HCT116 (cell line): ENCODE measurements at regions not wholly inside any gene's neighbourhood (a gene's known extent, or its start where the extent isn't known, plus 50 kb on each side); places are given as distances from the start of the nearest gene placed in this dataset.

Source experiments
- ATAC-seq: fragments of 200-7000 bp; cut with Tn5 transposase; 2 replicates; pipeline ENCODE4 v1.9.1; 2020; ENCODE audit warnings: mild to moderate bottlenecking, moderate library complexity
- BruUV-seq: library from RNA; stranded (reverse); fragments of 400-500 nt; replicated peaks from 2 replicates; lab custom pipeline; 2021; lab: Mats Ljungman, UMichigan
- CTCF ChIA-PET: fragments of 300-600 bp; sonication (Branson Sonifier 250); formaldehyde crosslinking; loops from one replicate; lab custom pipeline; 2021; ENCODE audit warnings: antibody characterized with exemption; lab: Charles Lee
- POLR2A ChIA-PET: fragments of 300-600, 350-600 bp; sonication (Branson Sonifier 250); formaldehyde crosslinking; loops from one replicate; lab custom pipeline; 2021; ENCODE audit warnings: antibody characterized with exemption; lab: Charles Lee
- RAD21 ChIA-PET, 2 experiments: fragments of 300-600 bp; sonication (Branson Sonifier 250); formaldehyde crosslinking; loops; one replicate each; lab custom pipeline; 2023; ENCODE audit warnings: low total read pairs in 2 of 2; ENCODE audit not compliant: uncharacterized antibody in 2 of 2, unreplicated experiment in 2 of 2, low non-redundant PET in 1 of 2; lab: Charles Lee
- DNase-seq: peaks from one replicate; pipeline ENCODE4 v3.0.0-alpha.2; 2010; ENCODE audit warnings: low read depth, low spot score
- H2AFZ ChIP-seq: fragments of 200-600 bp; shearing (Covaris generic), sonication (generic); 2 replicates; pipeline ENCODE4 v1.6.1; 2017; ENCODE audit warnings: low read depth, mixed run types, mixed read lengths, antibody characterized with exemption, low read length; ENCODE audit not compliant: poor library complexity, severe bottlenecking
- H3K27ac ChIP-seq: 2 replicates; pipeline ENCODE4 v1.5.1; 2012; ENCODE audit warnings: low read depth, low read length
- H3K27me3 ChIP-seq: fragments of 200-600 bp; sonication (generic); 2 replicates; pipeline ENCODE4 v1.6.1; 2016; ENCODE audit warnings: mixed run types, low read length, mixed read lengths; ENCODE audit not compliant: insufficient read depth
- H3K36me3 ChIP-seq, 2 experiments: fragments of 200-500 bp in 1 of 2; fragments of 200-600 bp in 1 of 2; sonication (Bioruptor generic) in 1 of 2; sonication (generic) in 1 of 2; 2 replicates each; pipeline versions ENCODE4 v1.5.1 to v1.6.1; 2014 to 2016; ENCODE audit warnings: low read length in 2 of 2, inconsistent platforms in 1 of 2, mixed read lengths in 1 of 2, mixed run types in 1 of 2; ENCODE audit not compliant: insufficient read depth in 2 of 2, control insufficient read depth in 1 of 2
- H3K4me1 ChIP-seq, 2 experiments: fragments of 200-600 bp in 1 of 2; sonication (generic) in 1 of 2; 2 replicates each; pipeline versions ENCODE4 v1.5.1 to v1.6.1; 2012 to 2017; ENCODE audit warnings: low read length in 2 of 2, inconsistent platforms in 1 of 2, mild to moderate bottlenecking in 1 of 2, mixed read lengths in 1 of 2, mixed run types in 1 of 2, moderate library complexity in 1 of 2; ENCODE audit not compliant: insufficient read depth in 2 of 2, control insufficient read depth in 1 of 2
- H3K4me2 ChIP-seq: fragments of 200-600 bp; sonication (generic); 2 replicates; pipeline ENCODE4 v1.6.1; 2017; ENCODE audit warnings: mixed run types, low read length, mixed read lengths
- H3K4me3 ChIP-seq, 2 experiments: fragments of 200-600 bp in 1 of 2; sonication (generic) in 1 of 2; replicated peaks in 1 of 2; 2 replicates each; pipeline ENCODE4 v1.5.1; 2011 to 2016; ENCODE audit warnings: low read length in 2 of 2, control low read depth in 1 of 2, low read depth in 1 of 2, mild to moderate bottlenecking in 1 of 2, mixed read lengths in 1 of 2, mixed run types in 1 of 2
- H3K79me2 ChIP-seq: fragments of 200-600 bp; sonication (generic); 2 replicates; pipeline ENCODE4 v1.6.1; 2017; ENCODE audit warnings: mild to moderate bottlenecking, mixed run types, low read length, moderate library complexity, mixed read lengths; ENCODE audit not compliant: insufficient read depth
- H3K9ac ChIP-seq: fragments of 200-600 bp; sonication (generic); 2 replicates; pipeline ENCODE4 v1.6.1; 2016; ENCODE audit warnings: low read length, mixed read lengths
- H3K9me2 ChIP-seq: fragments of 200-600 bp; sonication (generic), shearing (Covaris generic); 2 replicates; pipeline ENCODE4 v1.6.1; 2017; ENCODE audit warnings: mixed run types, mild to moderate bottlenecking, moderate library complexity; ENCODE audit not compliant: insufficient read depth
- H3K9me3 ChIP-seq, 2 experiments: fragments of 200-500 bp in 1 of 2; fragments of 200-600 bp in 1 of 2; sonication (Bioruptor generic) in 1 of 2; sonication (generic) in 1 of 2; 2 replicates each; pipeline ENCODE4 v1.6.1; 2014 to 2017; ENCODE audit warnings: low read length in 2 of 2, mixed read lengths in 2 of 2, inconsistent platforms in 1 of 2, low read depth in 1 of 2, mild to moderate bottlenecking in 1 of 2, mixed run types in 1 of 2, moderate library complexity in 1 of 2; ENCODE audit not compliant: control insufficient read depth in 1 of 2, insufficient read depth in 1 of 2
- H4K20me1 ChIP-seq: fragments of 200-600 bp; sonication (generic), shearing (Covaris generic); 2 replicates; pipeline ENCODE4 v1.6.1; 2017; ENCODE audit warnings: mixed run types, mild to moderate bottlenecking, moderate library complexity; ENCODE audit not compliant: insufficient read depth
- CBX3 ChIP-seq: IDR thresholded peaks from 2 replicates; pipeline ENCODE4 v1.6.1; 2012; ENCODE audit warnings: low read depth
- EGR1 ChIP-seq: IDR thresholded peaks from 2 replicates; pipeline ENCODE4 v1.6.1; 2012; ENCODE audit warnings: low read depth
- ELF1 ChIP-seq: IDR thresholded peaks from 2 replicates; pipeline ENCODE4 v1.6.1; 2012; ENCODE audit warnings: low read depth, borderline replicate concordance
- EZH2phosphoT487 ChIP-seq: fragments of 200-600 bp; IDR thresholded peaks from 2 replicates; pipeline ENCODE4 v1.6.1; 2018; ENCODE audit warnings: antibody characterized with exemption, borderline replicate concordance
- JUND ChIP-seq: IDR thresholded peaks from 2 replicates; pipeline ENCODE4 v1.6.1; 2012
- POLR2AphosphoS5 ChIP-seq: IDR thresholded peaks from 2 replicates; pipeline ENCODE4 v1.6.1; 2011; ENCODE audit warnings: mild to moderate bottlenecking, low read depth, low read length, moderate library complexity
- REST ChIP-seq: IDR thresholded peaks from 2 replicates; pipeline ENCODE4 v1.6.1; 2012; ENCODE audit warnings: low read depth
- SP1 ChIP-seq: IDR thresholded peaks from 2 replicates; pipeline ENCODE4 v1.6.1; 2012; ENCODE audit warnings: low read depth
- TCF7L2 ChIP-seq: IDR thresholded peaks from 2 replicates; pipeline ENCODE4 v1.7.0; 2011; ENCODE audit warnings: borderline replicate concordance, inconsistent platforms; ENCODE audit not compliant: insufficient read depth, insufficient read length; ENCODE audit errors: extremely low read depth
- ZBTB33 ChIP-seq: IDR thresholded peaks from 2 replicates; pipeline ENCODE4 v1.6.1; 2011; ENCODE audit warnings: mild to moderate bottlenecking, low read length, moderate library complexity; ENCODE audit not compliant: insufficient replicate concordance; ENCODE audit errors: extremely low read depth
- ZNF274 ChIP-seq: fragments of 200-500 bp; sonication (Bioruptor generic); IDR thresholded peaks from 2 replicates; pipeline ENCODE4 v1.6.1; 2014; ENCODE audit warnings: mild to moderate bottlenecking, low read depth, low read length, inconsistent platforms
- intact Hi-C: fragments of 100-400 bp; cut with micrococcal nuclease; formaldehyde crosslinking; loops from 2 replicates; pipeline ENCODE4 v1.10.0; 2022

DNA sequence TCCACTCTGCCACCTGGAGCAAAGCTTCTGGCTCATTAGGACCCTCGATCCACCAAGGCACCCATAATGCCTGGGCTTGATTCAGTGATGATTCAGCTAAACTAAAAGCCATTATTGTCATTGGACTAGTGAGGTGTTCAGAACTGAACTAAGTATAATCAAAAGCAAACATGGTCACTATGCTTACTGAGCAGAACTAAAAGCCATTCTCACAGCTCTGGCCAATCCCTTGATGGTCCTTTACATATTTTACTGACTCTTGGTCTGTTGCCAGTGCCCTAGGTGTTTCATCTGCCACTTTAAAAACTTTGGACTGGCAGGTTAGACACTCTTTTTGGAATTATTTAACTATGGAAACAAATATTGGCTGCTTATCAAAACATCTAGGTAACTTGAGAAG lies 703.5 kb downstream of the FAT4 start:
- no peak overlapping the region for H3K9ac ChIP-seq
- intact Hi-C loops: no loop called here
- H3K9me2 ChIP-seq: no peaks in the 10 kb centered on the region
- H3K27ac ChIP-seq: no peak overlapping the region
- ChIA-PET POLR2A (no interaction called here), RAD21 (no interaction called here), CTCF (no interaction called here)
- no peaks in the 10 kb centered on the region for H3K36me3 ChIP-seq
- no peaks in the 10 kb centered on the region for H3K4me1 ChIP-seq
- TF ChIP-seq JUND (no peak), POLR2AphosphoS5 (no peak), ZBTB33 (no peak), TCF7L2 (no peak), REST (no peak), ELF1 (no peak), ZNF274 (no peak), CBX3 (no peak), SP1 (no peak), EZH2phosphoT487 (no peak), EGR1 (no peak)
- BruUV-seq: no TSS peak
- no peaks in the 10 kb centered on the region for H4K20me1 ChIP-seq
- no peaks in the 10 kb centered on the region for H3K9me3 ChIP-seq
- no peaks in the 10 kb centered on the region for H3K79me2 ChIP-seq
- ATAC-seq (no peak), DNase-seq (no peak)
- H3K4me2 ChIP-seq: no peak overlapping the region
- no peak overlapping the region for H3K4me3 ChIP-seq
- no peak overlapping the region for H2AFZ ChIP-seq
- H3K27me3 ChIP-seq: no peaks in the 10 kb centered on the region
